ENCODE measurements at regions not wholly inside any gene's neighbourhood (a gene's known extent, or its start where the extent isn't known, plus 50 kb on each side); places are given as distances from the start of the nearest gene placed in this dataset.

- H3K36me3 ChIP-seq (ENCODE audit: control insufficient read depth, insufficient read depth, low read length) = no peaks in the 10 kb centered on the region
- POLR2A ChIA-PET = no interaction called here
- no peaks in the 10 kb centered on the region for H3K9me3 ChIP-seq (ENCODE audit: control insufficient read depth, insufficient read depth, low read depth, low read length)
- no peak overlapping the region for H3K27ac ChIP-seq (ENCODE audit: low read length)
- intact Hi-C loops (cut with micrococcal nuclease; ENCODE audit: unreplicated experiment) (no loop called here), in situ Hi-C loops (cut with HindIII; ENCODE audit: low pct_unique_long_range_greater_than_20kb, low sequenced_read_pairs) (no loop called here)
- no peak overlapping the region for H3K4me3 ChIP-seq (ENCODE audit: low read depth in 2 of 2, low read length in 2 of 2)
- DNase-seq (ENCODE audit: low read depth, low spot score) = no peak
- 0 out of 2 replicates have a peak, but pooled peaks cover 3% of the 10 kb centered on the region for H3K4me1 ChIP-seq (ENCODE audit: control insufficient read depth, insufficient read depth, low read length)
- no peak for ATAC-seq
- CTCF ChIA-PET = no interaction called here
- no TSS peak for BruUV-seq (replicated peaks)
- H3K27me3 ChIP-seq (ENCODE audit: control insufficient read depth, insufficient read depth, low read length) = no peaks in the 10 kb centered on the region
- TF ChIP-seq REST (IDR thresholded peaks at IDR 0.05; ENCODE audit: insufficient read depth in 1 of 2, low read depth in 2 of 2, low read length in 1 of 2) (no peak), CTCF (IDR thresholded peaks at IDR 0.05) (no peak), SIN3A (IDR thresholded peaks at IDR 0.05; ENCODE audit: borderline replicate concordance, insufficient read depth, low read depth, low read length) (no peak), TCF7L2 (IDR thresholded peaks at IDR 0.05; ENCODE audit: low read depth, low read length) (no peak), POLR2AphosphoS5 (IDR thresholded peaks at IDR 0.05; ENCODE audit: low read depth, low read length) (no peak)
These were observed 278.1 kb downstream of the TPBG start for GRCh38 chr6:82641677-82642076.

- H3K36me3 ChIP-seq (ENCODE audit: control insufficient read depth, insufficient read depth, low read length) = no peaks in the 10 kb centered on the region
- no peak overlapping the region for H3K27ac ChIP-seq (ENCODE audit: low read length)
- peak; percentile 15 for DNase-seq (ENCODE audit: low read depth, low spot score)
- no peak for TF ChIP-seq SIN3A (IDR thresholded peaks at IDR 0.05; ENCODE audit: borderline replicate concordance, insufficient read depth, low read depth, low read length)
- TF ChIP-seq POLR2AphosphoS5 (IDR thresholded peaks at IDR 0.05; ENCODE audit: low read depth, low read length) = no peak
- no peak for TF ChIP-seq REST (IDR thresholded peaks at IDR 0.05; ENCODE audit: insufficient read depth in 1 of 2, low read depth in 2 of 2, low read length in 1 of 2)
- TF ChIP-seq CTCF (IDR thresholded peaks at IDR 0.05) = no peak
- TF ChIP-seq TCF7L2 (IDR thresholded peaks at IDR 0.05; ENCODE audit: low read depth, low read length) = no peak
- in situ Hi-C loops (cut with HindIII; ENCODE audit: low pct_unique_long_range_greater_than_20kb, low sequenced_read_pairs) (no loop called here), intact Hi-C loops (cut with micrococcal nuclease; ENCODE audit: unreplicated experiment) (no loop called here)
- no peaks in the 10 kb centered on the region for H3K27me3 ChIP-seq (ENCODE audit: control insufficient read depth, insufficient read depth, low read length)
- no peaks in the 10 kb centered on the region for H3K9me3 ChIP-seq (ENCODE audit: control insufficient read depth, insufficient read depth, low read depth, low read length)
- no TSS peak for BruUV-seq (replicated peaks)
- no peak overlapping the region for H3K4me3 ChIP-seq (ENCODE audit: low read depth in 2 of 2, low read length in 2 of 2)
- CTCF ChIA-PET = no interaction called here
- ATAC-seq = peak; percentile 94
- H3K4me1 ChIP-seq (ENCODE audit: control insufficient read depth, insufficient read depth, low read length) = 0 out of 2 replicates have a peak, but pooled peaks cover 3% of the 10 kb centered on the region
- POLR2A ChIA-PET = no interaction called here
These were observed 282.1 kb downstream of the TPBG start for GRCh38 chr6:82645536-82646230.
